T-helper 2 cell treated with Interferon-gamma antibody and Interleukin-4, amounts not matched to agents 5 μg/mL and 100 μg/mL, for 36 hours (primary cell): ENCODE measurements at regions not wholly inside any gene's neighbourhood (a gene's known extent, or its start where the extent isn't known, plus 50 kb on each side); places are given as distances from the start of the nearest gene placed in this dataset.
"Not testable (repeated sequence)": the region's sequence is repeated elsewhere in the genome, so short reads cannot be mapped to it uniquely, and the experiment has no call there.

Experiments used
- DNase-seq: peaks from one replicate; pipeline ENCODE4 v3.0.0; 2021; ENCODE audit warnings: low spot score
- H3K27ac Mint-ChIP-seq: one replicate; pipeline ENCODE4 v1.8.0; 2021; ENCODE audit warnings: mild to moderate bottlenecking, mixed read lengths
- H3K27me3 Mint-ChIP-seq: one replicate; pipeline ENCODE4 v1.8.0; 2021; ENCODE audit warnings: low read depth, mixed read lengths
- H3K36me3 Mint-ChIP-seq: one replicate; pipeline ENCODE4 v1.8.0; 2021; ENCODE audit warnings: low read depth, mixed read lengths
- H3K4me1 Mint-ChIP-seq: one replicate; pipeline ENCODE4 v1.8.0; 2021; ENCODE audit warnings: low read depth, mixed read lengths
- H3K4me3 Mint-ChIP-seq: one replicate; pipeline ENCODE4 v1.8.0; 2022; ENCODE audit warnings: mild to moderate bottlenecking, moderate library complexity, mixed read lengths
- H3K9me3 Mint-ChIP-seq: one replicate; pipeline ENCODE4 v1.8.0; 2021; ENCODE audit warnings: mixed read lengths

DNA sequence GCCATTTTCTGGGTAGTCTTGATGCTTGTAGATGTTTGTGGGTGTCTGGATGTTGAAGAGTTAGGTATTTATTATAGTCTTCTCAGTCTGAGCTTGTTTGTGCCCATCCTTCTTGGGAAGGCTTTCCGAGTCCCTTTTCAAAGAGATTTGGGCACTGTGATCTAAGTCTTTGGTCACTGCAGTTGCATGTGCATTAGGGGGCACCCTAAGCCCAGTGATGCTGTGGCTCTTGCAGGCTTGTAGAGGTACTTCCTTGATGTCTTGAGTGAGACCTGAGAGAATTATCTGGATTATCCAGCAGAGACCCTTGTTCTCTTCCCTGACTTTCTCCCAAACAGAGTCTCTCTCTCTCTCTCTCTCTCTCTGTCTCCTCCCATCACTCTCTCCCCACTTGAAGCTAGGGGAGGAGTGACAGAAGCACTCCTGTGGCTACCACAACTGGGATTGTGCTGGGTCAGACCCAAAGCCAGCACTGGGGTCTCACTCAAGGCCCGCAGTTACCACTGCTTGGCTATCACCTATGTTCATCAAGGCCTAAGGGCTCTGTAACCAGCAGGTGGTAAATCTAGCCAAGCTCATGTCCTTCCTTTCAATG is 68.5 kb downstream of the TMCO5A start:
- H3K9me3 Mint-ChIP-seq = peaks cover 6% of the 10 kb centered on the region
- DNase-seq = no peak
- peaks cover 6% of the 10 kb centered on the region for H3K27me3 Mint-ChIP-seq
- H3K27ac Mint-ChIP-seq = no peak overlapping the region
- H3K36me3 Mint-ChIP-seq = no peaks in the 10 kb centered on the region
- no peak overlapping the region for H3K4me3 Mint-ChIP-seq
- H3K4me1 Mint-ChIP-seq = no peaks in the 10 kb centered on the region

DNA sequence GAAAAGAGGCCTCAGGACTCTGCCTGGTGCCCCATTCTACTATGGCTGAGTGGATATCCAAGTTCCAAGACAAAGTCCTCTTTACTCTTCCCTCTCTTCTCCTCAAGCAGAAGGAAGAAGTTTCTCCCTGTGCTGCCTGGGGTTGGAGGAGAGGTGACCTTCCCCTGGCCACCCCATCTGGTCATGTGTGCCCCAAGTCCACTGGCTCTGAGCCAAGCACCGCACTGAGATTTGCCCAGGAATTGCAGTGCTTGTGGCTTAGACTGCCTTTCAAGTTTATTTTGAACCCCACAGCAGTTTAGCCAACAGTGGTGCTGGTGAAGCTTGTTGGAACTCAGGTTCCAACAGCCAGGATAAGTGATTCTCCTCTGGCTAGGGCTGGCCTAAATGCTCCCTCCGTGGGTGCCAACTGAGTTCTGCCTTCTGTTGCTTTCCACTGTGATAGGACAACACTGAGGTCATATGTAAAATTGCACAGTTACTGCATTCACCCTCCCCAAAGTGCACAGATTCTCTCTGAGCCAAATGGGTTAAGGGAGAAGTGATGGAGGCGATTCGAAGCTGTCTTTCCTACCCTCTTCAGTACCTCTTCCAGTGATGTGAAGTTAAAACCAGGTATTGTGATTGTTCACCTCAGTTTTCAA is 69.9 kb downstream of the TMCO5A start:
- Mint-ChIP-seq H3K9me3 (peaks cover 6% of the 10 kb centered on the region), H3K27me3 (peaks cover 6% of the 10 kb centered on the region), H3K36me3 (no peaks in the 10 kb centered on the region), H3K27ac (no peak overlapping the region), H3K4me3 (no peak overlapping the region), H3K4me1 (no peaks in the 10 kb centered on the region)
- no peak for DNase-seq

DNA sequence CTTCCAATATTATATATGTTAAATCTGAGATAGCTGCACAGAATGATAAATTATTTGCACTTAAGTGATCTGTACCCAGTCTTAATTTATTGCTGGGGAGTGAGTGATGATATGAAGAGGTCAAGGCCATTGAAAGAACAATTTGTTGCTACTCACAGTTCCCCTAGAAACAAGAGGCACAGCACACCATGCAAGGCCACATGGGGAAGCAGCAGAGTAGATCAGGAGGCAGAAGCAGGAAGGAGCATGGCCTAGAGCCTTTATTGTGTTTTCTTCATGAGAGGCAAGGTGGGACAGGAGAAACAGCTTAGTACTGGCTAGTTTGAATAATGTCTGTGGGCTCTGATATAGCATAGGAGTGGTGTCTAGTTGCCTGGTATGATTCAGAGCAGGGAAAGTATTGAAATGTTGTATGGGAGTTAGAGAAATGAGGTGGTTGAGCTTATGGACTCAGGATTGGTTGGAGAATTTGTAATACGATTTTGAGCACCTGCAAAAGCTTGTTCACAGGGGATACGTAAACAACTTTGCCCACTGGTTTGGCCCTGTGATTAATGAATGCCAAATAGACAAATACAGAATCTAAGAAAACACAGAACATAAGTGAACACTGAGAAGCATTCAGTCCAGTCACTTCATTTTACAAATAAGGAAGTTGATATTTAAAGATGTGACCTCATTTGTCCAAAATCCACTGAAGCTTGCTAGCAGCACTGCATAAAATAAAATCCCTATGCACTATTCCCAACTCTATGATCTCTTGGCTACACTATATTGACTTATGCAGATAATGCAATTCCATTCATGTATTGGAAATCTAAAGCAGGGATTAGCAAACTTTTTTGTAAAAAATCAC is 71.7 kb downstream of the TMCO5A start:
- no peaks in the 10 kb centered on the region for H3K36me3 Mint-ChIP-seq
- no peak overlapping the region for H3K4me3 Mint-ChIP-seq
- no peak for DNase-seq
- H3K4me1 Mint-ChIP-seq = no peaks in the 10 kb centered on the region
- H3K9me3 Mint-ChIP-seq = peaks cover 6% of the 10 kb centered on the region
- peaks cover 6% of the 10 kb centered on the region for H3K27me3 Mint-ChIP-seq
- no peak overlapping the region for H3K27ac Mint-ChIP-seq

DNA sequence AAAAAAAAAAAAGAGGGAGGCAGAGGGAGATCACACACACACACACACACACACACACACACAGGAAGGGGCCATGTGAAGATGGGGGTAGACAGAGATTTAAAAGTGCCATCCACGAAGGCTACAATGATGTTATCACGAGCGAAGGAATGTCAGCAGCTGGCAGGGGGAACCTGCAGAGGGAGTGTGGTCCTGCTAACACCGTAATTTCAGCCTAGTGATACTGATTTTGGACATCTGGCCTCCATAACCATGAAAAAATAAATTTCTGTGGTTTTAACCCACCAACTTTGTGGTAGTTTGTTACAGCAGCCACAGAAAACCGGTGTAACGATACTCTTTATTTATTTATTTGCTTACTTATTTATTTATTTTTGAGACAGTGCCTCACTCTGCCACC is 76.0 kb downstream of the TMCO5A start:
- no peaks in the 10 kb centered on the region for H3K36me3 Mint-ChIP-seq
- no peaks in the 10 kb centered on the region for H3K27me3 Mint-ChIP-seq
- no peaks in the 10 kb centered on the region for H3K4me1 Mint-ChIP-seq
- no peak for DNase-seq
- no peaks in the 10 kb centered on the region for H3K9me3 Mint-ChIP-seq
- H3K4me3 Mint-ChIP-seq = no peak overlapping the region
- no peak overlapping the region for H3K27ac Mint-ChIP-seq

DNA sequence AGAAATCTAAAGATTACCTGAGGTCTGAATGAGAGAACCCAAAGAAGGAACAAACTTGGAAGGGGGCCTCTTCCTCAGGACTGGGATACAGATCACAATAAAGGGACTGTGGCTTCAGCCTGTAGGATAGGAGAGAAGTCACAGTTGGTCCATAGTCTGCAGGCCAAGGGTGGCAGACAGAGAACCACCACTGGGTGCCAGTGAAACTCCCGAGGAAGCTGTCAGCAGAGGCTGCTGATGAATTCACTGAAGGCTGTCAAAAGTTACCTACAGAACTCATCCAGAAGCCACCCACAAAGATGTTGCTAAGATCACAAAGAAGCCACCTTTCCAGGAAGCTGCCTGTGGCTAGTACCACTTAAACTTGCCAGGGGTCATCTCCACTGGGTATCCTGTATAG is 78.5 kb downstream of the TMCO5A start:
- Mint-ChIP-seq H3K36me3 (no peaks in the 10 kb centered on the region), H3K4me1 (no peaks in the 10 kb centered on the region), H3K27ac (no peak overlapping the region), H3K27me3 (no peaks in the 10 kb centered on the region), H3K4me3 (no peak overlapping the region), H3K9me3 (no peaks in the 10 kb centered on the region)
- DNase-seq = no peak

DNA sequence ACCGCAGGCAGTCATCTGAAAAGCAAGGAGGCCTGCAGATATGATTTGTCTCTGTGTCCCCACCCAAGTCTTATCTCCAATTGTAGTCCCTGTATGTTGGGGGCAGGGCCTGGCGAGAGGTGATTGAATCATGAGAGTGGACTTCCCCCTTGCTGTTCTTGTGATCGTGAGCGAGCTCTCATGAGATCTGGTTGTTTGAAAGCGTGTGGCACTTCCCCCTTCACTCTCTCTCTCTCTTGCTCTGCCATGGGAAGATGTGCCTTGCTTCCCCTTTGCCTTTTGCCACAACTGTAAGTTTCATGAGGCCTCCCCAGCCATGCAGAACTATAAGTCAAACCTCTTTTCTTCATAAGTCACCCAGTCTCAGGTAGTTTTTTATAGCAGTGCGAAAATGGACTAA is 83.3 kb downstream of the TMCO5A start:
- Mint-ChIP-seq H3K4me1 (no peaks in the 10 kb centered on the region), H3K36me3 (no peaks in the 10 kb centered on the region), H3K4me3 (no peak overlapping the region), H3K27ac (no peak overlapping the region), H3K9me3 (no peaks in the 10 kb centered on the region), H3K27me3 (no peaks in the 10 kb centered on the region)
- no peak for DNase-seq

DNA sequence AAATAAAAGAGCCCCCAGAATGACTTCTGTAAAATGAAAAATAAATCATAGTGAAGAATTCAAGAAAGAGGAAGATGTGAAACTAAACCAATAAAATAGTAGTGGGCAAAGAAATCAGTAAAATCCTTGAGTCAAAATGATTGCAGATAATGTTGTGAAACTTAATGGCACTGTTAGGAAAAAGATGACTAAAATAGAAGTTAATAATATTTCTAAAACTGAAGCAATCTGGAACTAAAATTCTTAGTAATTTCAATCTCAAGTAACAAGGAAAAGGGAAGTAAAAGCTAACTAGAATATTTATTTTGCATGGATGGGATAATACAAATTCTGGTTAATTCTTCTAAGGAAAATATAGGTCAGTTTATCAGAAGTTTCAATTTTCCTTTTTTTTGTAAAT is 84.6 kb downstream of the TMCO5A start:
- no peaks in the 10 kb centered on the region for H3K36me3 Mint-ChIP-seq
- H3K27ac Mint-ChIP-seq = no peak overlapping the region

DNA sequence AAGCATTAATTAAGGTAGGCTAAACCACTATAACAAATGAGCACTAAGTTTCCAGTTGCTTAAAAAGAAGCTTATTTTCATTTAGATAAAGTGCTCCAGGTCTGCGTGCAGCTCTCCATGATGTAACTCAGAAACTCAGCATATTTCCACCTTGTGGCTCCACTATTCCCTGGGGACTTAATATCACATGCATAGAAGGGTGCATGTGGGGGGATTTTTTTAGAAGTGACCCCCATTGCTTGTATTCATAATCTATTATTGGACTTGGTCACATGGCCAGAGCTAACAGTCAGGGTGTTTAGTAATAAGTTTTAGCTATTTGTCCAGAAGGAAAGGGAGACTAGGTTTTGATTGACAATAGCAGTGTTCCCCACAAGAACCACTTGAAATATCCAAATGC is 86.8 kb downstream of the TMCO5A start:
- no peaks in the 10 kb centered on the region for H3K4me1 Mint-ChIP-seq
- no peaks in the 10 kb centered on the region for H3K9me3 Mint-ChIP-seq
- no peak overlapping the region for H3K4me3 Mint-ChIP-seq
- H3K27ac Mint-ChIP-seq = no peak overlapping the region
- no peaks in the 10 kb centered on the region for H3K27me3 Mint-ChIP-seq
- DNase-seq = no peak
- H3K36me3 Mint-ChIP-seq = no peaks in the 10 kb centered on the region

More for the DNA sequence above, 84.6 kb downstream of the TMCO5A start:
- Mint-ChIP-seq H3K27me3 (no peaks in the 10 kb centered on the region), H3K4me1 (no peaks in the 10 kb centered on the region), H3K9me3 (no peaks in the 10 kb centered on the region), H3K4me3 (no peak overlapping the region)
- DNase-seq = no peak

DNA sequence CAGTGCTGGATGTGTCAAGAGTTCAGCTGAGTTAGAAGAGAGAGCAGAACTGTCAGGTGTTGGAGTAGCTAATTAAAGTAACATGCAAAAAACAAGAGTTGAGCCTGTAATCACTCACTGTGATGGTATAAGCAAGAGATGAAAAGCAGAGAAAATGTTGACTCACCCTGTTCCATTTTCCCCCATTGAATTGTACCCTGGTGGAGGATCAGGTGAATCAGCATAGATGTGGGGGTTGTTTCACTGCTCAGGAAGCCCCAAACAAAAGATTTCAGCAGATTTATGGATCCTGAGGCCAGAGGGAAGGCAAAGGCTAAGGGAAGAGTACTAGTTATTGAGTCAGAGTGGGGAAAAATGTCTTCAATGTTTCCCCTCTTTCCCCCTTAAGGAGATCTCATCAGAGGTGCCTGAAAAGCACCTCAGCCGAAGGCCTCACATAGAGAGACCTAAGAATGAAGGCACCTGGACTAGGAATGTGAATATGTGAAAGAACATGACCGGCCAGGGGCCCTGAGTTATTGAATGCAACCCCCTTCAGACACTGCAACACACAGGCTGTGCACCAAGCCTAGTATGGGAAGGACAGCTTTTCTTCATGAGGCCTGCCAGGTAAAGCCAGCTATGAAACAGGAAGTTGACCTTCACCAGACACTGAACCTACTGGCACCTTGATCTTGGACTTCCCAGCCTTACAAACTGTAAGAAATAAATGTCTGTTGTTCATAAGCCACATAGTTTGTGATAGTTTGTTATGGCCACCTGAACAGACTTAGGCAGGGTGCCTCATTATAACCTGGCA is 90.1 kb downstream of the TMCO5A start:
- no peak for DNase-seq
- H3K9me3 Mint-ChIP-seq = no peaks in the 10 kb centered on the region

DNA sequence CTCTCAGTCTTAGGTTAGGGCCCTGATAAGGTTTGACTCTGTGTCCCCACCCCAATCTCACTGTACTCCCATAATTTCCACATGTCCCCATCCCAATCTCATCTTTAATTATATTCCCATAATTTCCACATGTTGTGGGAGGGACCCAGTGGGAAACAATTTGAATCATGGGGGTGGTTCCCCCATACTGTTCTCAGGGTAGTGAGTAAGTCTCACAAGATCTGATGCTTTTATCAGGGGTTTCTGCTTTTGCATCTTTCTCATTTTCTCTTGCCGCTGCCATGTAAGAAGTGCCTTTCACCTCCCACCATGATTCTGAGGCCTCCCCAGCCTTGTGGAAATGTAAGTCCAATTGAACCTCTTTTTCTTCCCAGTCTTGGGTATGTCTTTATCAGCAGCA is 91.2 kb downstream of the TMCO5A start:
- H3K27me3 Mint-ChIP-seq, DNase-seq, H3K9me3 Mint-ChIP-seq, H3K4me1 Mint-ChIP-seq, H3K27ac Mint-ChIP-seq, H3K4me3 Mint-ChIP-seq, H3K36me3 Mint-ChIP-seq: not testable (repeated sequence)

More for the DNA sequence above, 90.1 kb downstream of the TMCO5A start:
- Mint-ChIP-seq H3K4me3 (no peak overlapping the region), H3K27me3 (no peaks in the 10 kb centered on the region), H3K4me1 (no peaks in the 10 kb centered on the region), H3K27ac (no peak overlapping the region), H3K36me3 (no peaks in the 10 kb centered on the region)

DNA sequence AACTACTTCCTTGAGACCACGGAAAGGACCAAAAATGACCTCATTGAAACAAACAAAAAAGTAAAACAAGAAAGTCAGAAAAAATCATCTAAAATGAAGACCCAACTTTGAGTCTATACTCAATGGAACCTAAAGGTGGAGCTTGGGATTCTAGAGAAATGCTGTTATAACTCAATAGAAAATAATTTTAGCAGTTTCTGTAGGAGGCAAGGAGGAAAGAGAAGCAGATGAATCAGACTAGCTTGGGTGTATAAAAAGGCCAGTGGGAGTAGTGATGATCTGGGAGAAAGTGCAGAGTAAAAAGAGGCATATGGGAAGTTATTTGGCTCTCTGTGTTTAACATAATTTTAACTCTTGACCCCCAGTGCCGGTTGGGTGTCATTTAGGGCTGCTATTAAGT is 94.4 kb downstream of the TMCO5A start:
- Mint-ChIP-seq H3K4me1 (no peaks in the 10 kb centered on the region), H3K9me3 (no peaks in the 10 kb centered on the region), H3K27ac (no peak overlapping the region), H3K36me3 (no peaks in the 10 kb centered on the region), H3K4me3 (no peak overlapping the region), H3K27me3 (no peaks in the 10 kb centered on the region)
- no peak for DNase-seq

DNA sequence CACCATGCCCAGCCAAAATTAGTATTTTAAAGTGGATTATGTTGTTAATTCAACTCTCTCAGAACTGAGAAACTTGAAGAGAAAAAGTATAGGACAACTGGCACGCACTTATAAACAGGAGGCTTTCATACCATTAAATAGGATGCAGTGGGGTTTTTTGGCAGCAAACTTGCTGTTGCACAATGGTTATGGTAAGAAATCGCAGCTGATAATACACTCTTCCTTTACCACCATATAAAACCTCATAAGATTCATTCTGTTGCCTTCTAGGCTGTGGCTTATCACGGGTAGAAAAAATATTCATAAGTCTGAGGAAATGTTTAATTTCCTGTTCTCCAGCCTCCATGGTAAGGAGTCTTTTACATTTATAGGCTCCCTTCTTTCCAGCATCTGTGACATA is 95.3 kb downstream of the TMCO5A start:
- DNase-seq = no peak
- no peaks in the 10 kb centered on the region for H3K36me3 Mint-ChIP-seq
- H3K4me1 Mint-ChIP-seq = no peaks in the 10 kb centered on the region
- no peaks in the 10 kb centered on the region for H3K27me3 Mint-ChIP-seq
- H3K9me3 Mint-ChIP-seq = no peaks in the 10 kb centered on the region
- no peak overlapping the region for H3K4me3 Mint-ChIP-seq
- H3K27ac Mint-ChIP-seq = no peak overlapping the region

DNA sequence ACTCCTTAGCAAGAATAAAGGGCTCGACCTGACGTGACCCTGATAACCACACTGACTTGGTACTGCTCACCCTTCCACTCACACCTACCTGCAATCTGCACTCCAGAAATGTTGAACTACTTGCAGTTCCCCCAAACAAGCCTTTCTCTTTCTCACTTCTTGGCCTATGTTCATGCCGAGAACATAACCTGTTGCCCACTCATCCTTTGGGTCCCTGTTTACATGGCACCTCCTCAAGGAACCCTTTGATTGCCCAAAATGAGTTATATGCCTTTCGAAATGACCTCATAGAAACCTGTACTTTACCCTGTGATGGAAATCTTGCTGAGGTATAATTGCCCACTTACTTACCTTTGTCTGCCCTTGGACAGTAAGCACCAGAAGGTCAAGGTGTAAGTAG is 96.2 kb downstream of the TMCO5A start:
- no peaks in the 10 kb centered on the region for H3K9me3 Mint-ChIP-seq

DNA sequence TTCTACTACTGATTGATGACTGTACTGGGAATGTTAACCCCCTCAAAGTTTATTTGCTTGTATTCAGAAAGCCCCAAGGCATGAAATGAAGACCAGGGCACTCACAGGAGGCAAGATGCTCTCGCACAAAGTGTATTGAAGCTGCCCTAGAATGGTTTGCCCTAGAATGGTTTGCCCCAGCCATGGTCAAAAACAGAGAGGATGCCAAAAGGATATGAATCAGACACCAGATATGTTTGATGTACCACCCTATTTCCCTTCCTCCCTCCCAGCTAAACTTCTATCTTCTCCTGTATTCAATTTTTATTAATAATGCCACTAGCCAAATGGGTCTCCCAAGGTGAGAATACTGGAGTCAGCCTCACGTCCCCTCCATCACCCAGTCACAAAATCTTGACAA is 101.3 kb downstream of the TMCO5A start:
- H3K27me3 Mint-ChIP-seq = no peaks in the 10 kb centered on the region
- no peaks in the 10 kb centered on the region for H3K9me3 Mint-ChIP-seq
- no peak for DNase-seq
- H3K4me1 Mint-ChIP-seq = no peaks in the 10 kb centered on the region
- H3K4me3 Mint-ChIP-seq = no peak overlapping the region
- H3K27ac Mint-ChIP-seq = no peak overlapping the region
- no peaks in the 10 kb centered on the region for H3K36me3 Mint-ChIP-seq

More for the DNA sequence above, 96.2 kb downstream of the TMCO5A start:
- no peaks in the 10 kb centered on the region for H3K4me1 Mint-ChIP-seq
- no peaks in the 10 kb centered on the region for H3K36me3 Mint-ChIP-seq
- H3K4me3 Mint-ChIP-seq = no peak overlapping the region
- no peak overlapping the region for H3K27ac Mint-ChIP-seq
- no peaks in the 10 kb centered on the region for H3K27me3 Mint-ChIP-seq
- DNase-seq = no peak
